ENCODE measurements at regions not wholly inside any gene's neighbourhood (a gene's known extent, or its start where the extent isn't known, plus 50 kb on each side); places are given as distances from the start of the nearest gene placed in this dataset.

DNA sequence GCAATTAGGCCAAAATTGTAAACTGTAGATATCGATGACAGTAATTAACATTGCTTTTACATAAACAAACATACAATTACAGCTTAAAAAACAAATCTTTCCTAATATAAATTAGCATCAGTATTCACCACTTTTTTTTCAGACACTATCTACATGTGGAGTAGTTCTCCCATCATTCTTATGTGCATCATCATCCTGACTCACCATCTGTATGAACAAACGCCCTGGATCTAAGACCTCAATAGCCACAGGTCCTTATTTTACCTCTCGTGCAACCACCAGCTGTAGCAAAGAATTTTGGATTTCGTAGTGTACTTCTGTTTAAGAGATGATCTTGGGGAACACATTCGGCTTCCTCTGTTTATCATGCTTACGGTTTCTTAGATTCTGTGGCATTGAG lies 551.9 kb upstream of the KIRREL3 start:
- DNase-seq (ENCODE audit: low read depth in 1 of 2, low spot score in 1 of 2) = no peak

- no peak for DNase-seq (ENCODE audit: low read depth in 1 of 2, low spot score in 1 of 2)
Observed at GRCh38 chr11:127531167-127531566, 530.6 kb upstream of the KIRREL3 start.

DNA sequence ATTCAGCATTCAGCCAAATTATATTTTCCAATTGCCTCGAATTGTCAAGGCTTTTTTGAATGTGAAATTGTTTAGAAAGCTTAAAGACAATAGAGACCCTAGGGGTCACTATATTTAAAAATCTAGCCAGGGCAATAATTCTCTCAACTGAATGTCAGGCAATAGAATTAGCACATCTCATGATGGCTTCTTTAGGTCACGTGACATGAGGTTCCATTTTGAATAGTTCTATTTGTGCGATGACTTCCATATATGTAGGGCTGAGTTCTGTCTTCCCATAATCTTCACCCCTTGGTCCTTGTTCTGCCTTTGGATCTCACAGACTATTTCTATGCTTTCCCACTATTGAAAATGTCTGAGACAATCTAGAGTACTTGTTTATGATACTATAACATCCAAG lies 527.7 kb upstream of the KIRREL3 start:
- no peak for DNase-seq (ENCODE audit: low read depth in 1 of 2, low spot score in 1 of 2)

GRCh38 chr11:127524618-127525017 lies 524.0 kb upstream of the KIRREL3 start:
- no peak for DNase-seq (ENCODE audit: low read depth in 1 of 2, low spot score in 1 of 2)

GRCh38 chr11:127521413-127521812 lies 520.8 kb upstream of the KIRREL3 start:
- DNase-seq (ENCODE audit: low read depth in 1 of 2, low spot score in 1 of 2) = no peak

- no peak for DNase-seq (ENCODE audit: low read depth in 1 of 2, low spot score in 1 of 2)
Observed at GRCh38 chr11:127507851-127508250, 507.3 kb upstream of the KIRREL3 start.

DNA sequence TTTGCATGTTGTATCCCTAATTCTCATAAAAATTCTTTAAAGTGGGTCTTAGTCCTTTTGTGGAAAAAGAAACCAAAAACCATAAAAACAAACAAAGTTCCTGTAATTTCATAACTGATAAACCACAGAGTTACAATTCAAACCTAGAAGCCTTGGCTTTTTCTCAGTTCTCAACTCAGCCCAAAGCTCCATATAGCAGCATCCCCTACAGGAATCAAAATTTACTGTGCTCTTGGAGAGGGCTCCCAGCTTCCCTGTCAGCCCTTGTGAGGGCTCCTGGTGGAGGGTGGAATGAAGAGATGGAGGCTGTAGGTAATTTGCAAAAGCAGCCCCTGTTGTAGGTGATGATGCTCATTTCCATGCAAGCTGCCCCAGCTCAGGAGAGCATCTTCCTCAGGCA lies 506.1 kb upstream of the KIRREL3 start:
- DNase-seq (ENCODE audit: low read depth in 1 of 2, low spot score in 1 of 2) = no peak

DNA sequence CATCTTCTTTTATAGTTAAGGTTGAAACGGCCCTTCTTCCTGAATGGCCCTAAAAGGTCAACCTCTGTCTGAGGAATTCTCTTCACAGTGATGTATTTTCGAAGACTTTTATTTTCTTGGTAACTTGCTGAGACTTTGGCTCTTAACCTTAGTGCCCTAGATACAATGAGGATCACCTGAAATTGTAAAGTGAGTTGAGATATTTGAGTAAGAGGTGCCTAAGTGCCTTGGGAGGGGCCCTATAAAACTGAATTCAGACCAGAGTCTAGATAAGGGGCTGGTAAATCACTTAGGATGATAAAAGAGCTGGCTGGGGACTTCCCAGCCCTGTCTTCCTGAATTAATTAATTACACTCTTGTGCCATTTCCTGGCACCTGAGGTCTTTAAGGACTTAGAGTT lies 505.6 kb upstream of the KIRREL3 start:
- no peak for DNase-seq (ENCODE audit: low read depth in 1 of 2, low spot score in 1 of 2)

DNA sequence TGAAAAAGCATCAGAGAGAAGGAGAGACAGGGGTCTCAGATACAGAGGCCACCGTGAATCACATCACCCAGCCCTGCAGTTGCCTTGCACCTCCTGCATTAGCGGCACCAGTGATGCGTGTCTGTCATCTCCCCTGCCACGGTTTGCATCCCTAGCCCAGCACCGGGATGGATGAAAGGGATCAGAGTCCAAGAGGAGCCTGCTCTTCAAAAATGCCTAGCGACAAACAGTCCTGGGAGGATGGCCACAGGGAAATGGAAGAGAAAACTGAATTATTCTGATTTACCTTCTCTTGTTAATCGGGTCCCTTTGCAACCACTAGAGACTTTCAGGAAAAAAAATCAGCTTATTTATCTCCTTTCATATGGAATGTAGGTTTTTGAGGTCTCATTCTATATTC lies 495.6 kb upstream of the KIRREL3 start:
- no peak for DNase-seq (ENCODE audit: low read depth in 1 of 2, low spot score in 1 of 2)

- DNase-seq (ENCODE audit: low read depth in 1 of 2, low spot score in 1 of 2) = no peak
Observed at GRCh38 chr11:127493330-127494022, 492.9 kb upstream of the KIRREL3 start.

GRCh38 chr11:127492029-127492428 lies 491.5 kb upstream of the KIRREL3 start:
- DNase-seq (ENCODE audit: low read depth in 1 of 2, low spot score in 1 of 2) = no peak

DNA sequence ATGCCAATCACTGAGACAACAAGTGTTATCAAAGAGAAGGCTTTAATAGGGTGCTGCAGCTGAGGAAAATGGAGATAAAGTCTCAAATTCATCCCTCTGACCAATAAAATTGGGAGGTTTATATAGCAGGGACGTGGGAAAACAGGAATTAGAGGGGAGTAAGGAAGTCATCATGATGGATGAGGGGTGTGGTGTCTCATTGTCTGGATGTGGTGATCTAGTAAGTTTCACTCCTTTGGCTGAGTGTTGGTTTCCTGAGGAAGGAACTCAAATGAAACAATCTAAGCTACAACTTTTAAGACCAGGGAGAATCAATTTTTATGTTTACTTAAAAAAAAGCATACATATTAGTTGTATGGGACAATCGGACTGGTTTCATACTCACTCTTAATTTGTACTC lies 491.0 kb upstream of the KIRREL3 start:
- DNase-seq (ENCODE audit: low read depth in 1 of 2, low spot score in 1 of 2) = no peak

- DNase-seq (ENCODE audit: low read depth in 1 of 2, low spot score in 1 of 2) = no peak
Observed at GRCh38 chr11:127490896-127491295, 490.3 kb upstream of the KIRREL3 start.

- no peak for DNase-seq (ENCODE audit: low read depth in 1 of 2, low spot score in 1 of 2)
Observed at GRCh38 chr11:127485541-127485940, 485.0 kb upstream of the KIRREL3 start.

DNA sequence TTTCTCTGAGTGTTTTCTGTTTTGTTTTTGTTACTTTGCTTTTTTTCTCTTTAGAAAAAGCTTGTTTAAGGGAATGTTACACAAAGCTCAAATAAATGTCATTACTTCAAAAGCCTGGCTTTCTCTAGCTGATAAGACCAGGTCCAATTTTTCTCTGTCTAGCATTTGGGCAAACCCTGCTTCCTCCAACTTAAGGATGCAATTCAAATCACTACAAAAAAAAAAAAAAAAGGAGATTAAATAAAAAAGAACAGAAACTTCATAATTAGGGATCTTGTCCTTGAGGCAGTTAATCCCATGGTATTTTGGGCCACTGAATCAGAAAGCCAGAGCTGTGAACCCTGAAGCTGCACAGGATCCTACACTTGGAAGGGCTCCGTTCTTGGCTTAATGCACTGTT lies 480.8 kb upstream of the KIRREL3 start:
- no peak for DNase-seq (ENCODE audit: low read depth in 1 of 2, low spot score in 1 of 2)

- no peak for DNase-seq (ENCODE audit: low read depth in 1 of 2, low spot score in 1 of 2)
Observed at GRCh38 chr11:127478826-127479225, 478.3 kb upstream of the KIRREL3 start.

GRCh38 chr11:127474766-127475165 lies 474.2 kb upstream of the KIRREL3 start:
- no peak for DNase-seq (ENCODE audit: low read depth in 1 of 2, low spot score in 1 of 2)

GRCh38 chr11:127472505-127472904 lies 471.9 kb upstream of the KIRREL3 start:
- no peak for DNase-seq (ENCODE audit: low read depth in 1 of 2, low spot score in 1 of 2)

- DNase-seq (ENCODE audit: low read depth in 1 of 2, low spot score in 1 of 2) = no peak
Observed at GRCh38 chr11:127471662-127472061, 471.1 kb upstream of the KIRREL3 start.

- DNase-seq (ENCODE audit: low read depth in 1 of 2, low spot score in 1 of 2) = no peak
Observed at GRCh38 chr11:127470306-127470884, 469.8 kb upstream of the KIRREL3 start.

GRCh38 chr11:127464325-127464724 lies 463.8 kb upstream of the KIRREL3 start:
- no peak for DNase-seq (ENCODE audit: low read depth in 1 of 2, low spot score in 1 of 2)

DNA sequence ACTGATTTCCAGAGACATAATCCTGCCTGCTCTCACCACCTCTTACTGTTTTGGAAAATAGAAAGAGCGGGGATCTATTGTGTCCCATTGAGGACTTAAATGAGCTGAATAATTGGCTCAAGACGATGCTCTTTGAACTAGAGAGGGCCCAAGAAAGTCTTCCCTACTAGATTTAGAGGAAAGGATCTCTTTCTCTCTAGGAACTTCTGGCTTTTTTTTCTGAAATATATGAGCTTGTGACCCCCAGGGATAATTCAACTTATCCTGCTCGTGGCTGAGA lies 461.4 kb upstream of the KIRREL3 start:
- no peak for DNase-seq (ENCODE audit: low read depth in 1 of 2, low spot score in 1 of 2)

DNA sequence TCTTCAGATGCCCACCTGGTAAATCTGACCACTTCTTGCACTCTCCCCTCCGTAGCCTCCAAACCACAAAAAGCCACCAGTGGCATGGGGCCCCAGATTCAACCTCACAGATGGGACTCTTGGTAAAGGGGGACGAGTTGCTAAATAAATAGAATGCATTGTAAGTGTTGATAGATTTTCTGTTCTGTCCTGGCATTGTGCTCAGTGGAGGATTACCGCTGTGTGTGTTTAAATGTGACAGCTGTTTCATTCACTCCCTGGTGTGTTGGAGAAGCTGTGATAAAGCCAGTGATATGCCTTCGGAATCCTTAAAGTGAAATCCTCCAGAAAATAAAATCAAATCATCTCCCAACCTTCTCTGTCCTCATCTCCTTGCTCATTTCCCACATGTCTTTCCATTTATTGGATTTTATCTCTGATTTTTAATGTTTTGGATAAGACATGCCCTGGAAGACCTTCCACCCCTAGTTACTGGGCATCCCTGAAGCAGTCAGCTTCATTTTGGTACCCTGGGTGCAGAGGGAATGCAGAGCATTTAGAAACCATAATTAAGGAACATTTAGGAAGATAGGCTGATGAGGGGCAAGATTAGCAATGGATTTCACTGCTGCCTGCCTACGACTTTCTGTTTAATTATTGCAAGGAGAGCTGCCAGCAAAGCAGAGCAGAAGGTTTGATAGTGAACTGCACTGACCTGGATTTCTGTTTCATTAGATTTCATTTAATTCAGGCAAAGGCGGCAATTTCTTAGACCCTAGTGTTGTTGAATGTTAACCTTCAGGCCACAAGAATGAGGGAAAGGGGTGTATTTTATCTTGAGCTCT lies 460.9 kb upstream of the KIRREL3 start:
- DNase-seq (ENCODE audit: low read depth in 1 of 2, low spot score in 1 of 2) = no peak

All from activated CD4-positive, alpha-beta T cell treated with anti-CD3 and anti-CD28 coated beads, Interleukin-2, amount 50 U/mL, for 24 hours (primary cell).